Skeletal muscle cell (primary cell): ENCODE measurements at regions not wholly inside any gene's neighbourhood (a gene's known extent, or its start where the extent isn't known, plus 50 kb on each side); places are given as distances from the start of the nearest gene placed in this dataset.
"Not testable (repeated sequence)": the region's sequence is repeated elsewhere in the genome, so short reads cannot be mapped to it uniquely, and the experiment has no call there.

ENCODE experiments used
- DNase-seq: peaks from one replicate; pipeline ENCODE4 v3.0.0-alpha.2; 2010; ENCODE audit warnings: low read depth
- H3K4me3 ChIP-seq: 2 replicates; pipeline ENCODE4 v1.5.1; 2011; ENCODE audit warnings: low read depth, mild to moderate bottlenecking, control low read depth, low read length, moderate library complexity

DNA sequence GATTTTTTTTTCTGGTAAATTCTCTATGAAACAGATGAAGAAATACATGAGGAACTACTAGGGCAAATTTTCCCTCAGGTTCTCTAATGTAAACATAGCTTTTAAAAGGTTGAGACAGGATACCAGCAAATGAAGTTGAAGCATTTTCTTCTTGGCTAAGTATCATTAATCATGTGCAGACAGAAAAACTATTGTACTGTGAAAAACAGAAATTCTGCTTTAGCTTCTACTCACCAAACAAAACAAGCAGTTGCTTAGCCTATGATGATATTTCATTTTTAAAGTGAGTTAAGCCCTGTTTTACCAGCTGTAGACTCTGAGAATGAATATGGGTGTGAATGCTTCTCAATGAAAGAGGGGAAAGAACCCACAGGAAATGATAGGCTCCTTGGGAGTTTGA lies 358.9 kb downstream of the TRAM1L1 start:
- DNase-seq: no peak

DNA sequence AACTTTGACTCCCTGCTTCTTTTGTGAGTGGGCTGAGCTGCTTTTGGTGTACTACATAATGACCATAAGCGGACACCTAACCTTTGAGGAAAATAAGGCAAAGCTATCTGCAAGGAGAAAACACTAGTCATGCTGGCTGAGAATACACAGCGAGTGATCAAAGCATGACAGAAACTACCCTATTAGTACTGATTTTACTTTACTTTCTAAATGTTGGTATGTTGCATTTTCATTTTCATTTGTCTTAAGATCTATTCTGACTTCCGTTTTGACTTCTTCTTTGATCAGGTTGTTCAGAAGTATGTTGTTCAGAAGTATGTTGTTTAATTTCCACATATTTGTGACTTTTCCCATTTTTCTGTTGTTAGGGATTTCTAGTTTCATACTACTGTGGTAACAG lies 361.1 kb downstream of the TRAM1L1 start:
- no peak for DNase-seq

More for the DNA sequence above, 358.9 kb downstream of the TRAM1L1 start:
- no peak overlapping the region for H3K4me3 ChIP-seq

DNA sequence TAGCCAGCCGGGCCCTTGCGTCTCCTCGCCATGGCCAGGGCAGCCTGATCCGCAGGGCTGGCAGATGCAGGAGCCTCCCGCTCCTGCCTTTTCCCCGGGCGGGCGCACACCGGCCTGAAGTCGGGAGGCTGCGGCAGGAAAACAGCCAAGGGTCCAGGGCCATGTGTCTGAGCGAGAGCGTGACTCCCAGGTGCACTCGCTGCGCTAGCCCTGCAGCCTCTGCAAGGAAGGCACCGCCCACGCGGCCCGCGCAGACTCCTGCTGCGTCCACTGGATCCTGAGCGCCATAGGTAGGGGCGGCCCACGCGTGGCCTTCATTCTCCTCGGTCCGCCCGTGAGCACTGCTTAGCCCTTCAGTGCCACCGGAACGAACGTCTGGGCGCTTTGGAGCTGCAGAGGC lies 379.9 kb downstream of the TRAM1L1 start:
- H3K4me3 ChIP-seq: no peak overlapping the region
- DNase-seq: no peak

More for the DNA sequence above, 361.1 kb downstream of the TRAM1L1 start:
- H3K4me3 ChIP-seq: no peak overlapping the region

DNA sequence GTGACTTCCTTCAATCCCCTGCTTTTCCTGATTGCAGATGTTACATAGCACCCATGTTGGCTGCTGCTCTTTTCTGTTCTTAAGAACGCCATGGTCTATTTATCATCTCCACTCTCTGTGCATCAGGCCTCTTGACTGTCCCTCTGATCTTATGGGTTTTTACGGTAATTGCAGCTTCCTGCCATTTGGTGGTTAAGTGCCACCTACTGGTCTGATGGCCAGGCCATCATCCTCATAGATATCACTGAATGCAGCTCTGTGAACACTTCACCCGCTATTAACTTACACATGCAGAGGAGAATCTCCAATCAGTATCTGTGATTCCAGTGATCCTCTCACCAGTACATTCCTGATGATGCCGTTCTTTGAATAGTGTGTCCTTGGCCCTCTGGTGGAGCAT lies 382.4 kb downstream of the TRAM1L1 start:
- DNase-seq: no peak
- no peak overlapping the region for H3K4me3 ChIP-seq

DNA sequence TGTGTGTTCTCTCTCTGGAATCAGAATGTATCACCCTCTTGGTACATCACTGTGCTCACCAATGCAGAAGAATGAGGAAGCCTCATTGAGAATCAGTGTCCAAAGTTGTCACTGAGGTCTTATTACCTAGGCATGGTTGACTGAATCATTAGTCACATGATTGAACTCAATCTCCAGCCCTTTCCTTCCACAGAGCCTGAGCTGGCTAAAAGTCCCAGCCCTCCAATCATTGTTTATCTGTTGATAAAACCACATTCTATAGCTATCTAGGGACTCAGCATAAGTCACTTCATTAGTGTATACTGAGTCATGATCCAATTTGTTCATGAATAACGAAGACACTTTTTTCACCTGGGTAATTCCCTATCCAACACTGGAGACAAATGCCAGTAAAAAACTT lies 396.8 kb downstream of the TRAM1L1 start:
- no peak overlapping the region for H3K4me3 ChIP-seq
- no peak for DNase-seq

DNA sequence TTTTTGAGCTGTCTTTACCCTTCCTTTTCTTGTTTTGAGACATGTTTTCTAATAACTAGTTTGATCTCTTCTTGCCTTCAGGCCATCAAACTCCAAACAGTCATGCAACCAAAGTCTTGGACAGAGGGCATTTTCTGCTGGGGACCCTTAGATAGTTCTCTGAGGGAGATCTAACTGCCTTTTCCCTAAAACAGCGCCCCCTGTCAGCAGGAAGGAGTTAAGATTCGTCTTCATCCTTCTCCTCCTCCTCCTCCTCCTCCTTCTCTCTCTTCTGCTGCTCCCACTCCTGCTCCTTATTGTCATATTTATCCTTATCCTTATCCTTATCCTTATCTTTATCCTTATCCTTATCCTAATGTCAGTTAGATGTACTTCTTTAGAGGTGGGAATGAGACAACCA lies 417.2 kb downstream of the TRAM1L1 start:
- H3K4me3 ChIP-seq: no peak overlapping the region
- DNase-seq: no peak

DNA sequence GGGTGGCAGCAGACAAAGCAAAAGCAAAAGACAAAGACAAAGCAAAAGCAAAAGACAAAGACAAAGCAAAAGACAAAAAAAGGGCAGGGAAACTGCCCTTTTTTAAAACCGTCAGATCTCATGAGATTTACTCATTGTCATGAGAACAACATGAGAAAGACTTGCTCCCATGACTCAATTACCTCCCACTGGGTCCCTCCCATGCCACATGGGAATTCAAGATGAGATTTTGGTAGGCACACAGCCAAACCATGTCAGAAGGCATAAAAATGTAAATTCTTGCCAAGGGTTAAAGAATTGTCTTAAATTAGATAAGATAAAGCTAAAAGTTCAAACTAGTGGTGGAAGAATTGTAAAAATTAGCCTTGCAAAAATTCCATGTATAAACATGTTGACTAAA lies 419.7 kb downstream of the TRAM1L1 start:
- no peak for DNase-seq
- H3K4me3 ChIP-seq: no peak overlapping the region

DNA sequence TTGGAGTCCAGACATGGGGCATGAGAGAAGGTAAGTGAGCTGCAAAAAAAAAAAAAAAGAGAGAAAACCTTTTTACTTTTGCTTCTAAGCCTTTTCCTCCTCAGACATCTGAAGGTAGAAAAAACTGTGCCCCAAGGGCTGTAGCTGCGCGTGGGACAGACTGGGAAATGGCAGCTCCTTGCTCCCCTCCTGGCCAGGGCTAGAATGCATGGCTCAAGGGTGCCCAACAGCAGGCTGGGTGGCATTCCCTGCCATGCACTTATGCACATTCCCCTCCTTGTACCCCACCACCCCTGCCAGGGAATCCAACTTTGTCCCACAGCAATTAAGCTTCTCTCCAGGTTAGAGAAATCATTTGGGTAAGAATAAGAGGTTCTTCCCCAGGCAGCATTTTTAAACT lies 421.2 kb downstream of the TRAM1L1 start:
- no peak for DNase-seq
- H3K4me3 ChIP-seq: no peak overlapping the region

DNA sequence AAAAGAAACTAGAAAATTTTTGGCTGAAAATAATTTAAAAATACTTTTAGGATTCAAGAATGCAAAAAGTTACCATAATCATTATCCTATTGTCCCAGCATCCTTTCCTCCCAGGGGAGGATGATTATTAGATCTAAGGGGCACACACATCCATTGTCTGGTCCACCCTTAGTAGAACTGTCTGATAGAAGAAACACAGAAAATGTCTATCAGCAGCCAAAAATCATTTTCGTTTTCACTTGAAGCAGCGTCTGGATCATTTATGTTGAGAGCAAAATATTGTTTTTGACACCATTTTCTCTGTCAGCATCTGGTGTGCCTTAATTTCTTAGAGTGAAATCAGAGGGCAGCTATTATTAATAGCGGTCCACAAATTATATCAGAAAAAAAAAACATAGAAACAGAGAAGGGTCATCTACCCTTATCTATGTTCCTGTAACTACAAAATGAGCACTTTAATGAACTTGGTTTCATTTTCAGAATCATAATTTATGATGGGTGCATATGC lies 446.3 kb downstream of the TRAM1L1 start:
- no peak for DNase-seq
- no peak overlapping the region for H3K4me3 ChIP-seq

DNA sequence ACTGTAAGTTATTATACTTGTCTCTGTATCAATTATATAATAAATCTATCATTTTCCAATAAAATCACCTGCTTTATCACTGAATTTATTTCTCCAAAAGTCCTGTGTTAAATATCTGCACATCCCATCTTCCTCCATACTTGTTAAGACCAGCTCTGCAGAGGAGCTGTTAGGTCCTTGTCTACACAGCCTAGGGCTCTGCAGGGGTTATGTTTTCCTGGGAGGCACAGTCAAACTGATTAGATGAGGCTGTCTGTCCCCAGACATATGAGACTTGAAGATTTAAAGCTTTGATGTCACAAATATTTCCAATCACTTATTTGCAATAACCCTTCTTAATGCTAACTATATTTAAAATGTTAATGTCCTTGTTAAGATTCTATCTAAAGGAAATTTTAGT lies 446.8 kb downstream of the TRAM1L1 start:
- H3K4me3 ChIP-seq: no peak overlapping the region
- no peak for DNase-seq

DNA sequence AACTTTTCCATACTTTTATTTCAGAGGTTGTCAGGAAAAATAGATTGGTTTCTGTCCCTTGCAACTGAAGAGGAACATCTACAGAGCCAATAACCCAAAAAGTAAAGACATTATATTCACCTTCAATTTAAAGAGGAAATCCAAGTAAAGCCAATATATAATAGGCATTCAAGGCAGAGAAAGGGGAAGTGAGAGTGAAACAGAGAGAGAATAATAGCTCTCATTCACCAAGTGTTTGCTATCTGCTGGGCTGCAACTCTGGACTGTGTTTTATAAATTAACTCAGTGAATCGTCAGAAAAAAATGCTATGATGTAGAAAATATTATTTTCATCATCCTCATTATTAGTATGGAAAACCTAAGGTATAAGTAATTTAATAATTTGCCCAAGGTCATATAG lies 448.5 kb downstream of the TRAM1L1 start:
- no peak overlapping the region for H3K4me3 ChIP-seq
- no peak for DNase-seq

DNA sequence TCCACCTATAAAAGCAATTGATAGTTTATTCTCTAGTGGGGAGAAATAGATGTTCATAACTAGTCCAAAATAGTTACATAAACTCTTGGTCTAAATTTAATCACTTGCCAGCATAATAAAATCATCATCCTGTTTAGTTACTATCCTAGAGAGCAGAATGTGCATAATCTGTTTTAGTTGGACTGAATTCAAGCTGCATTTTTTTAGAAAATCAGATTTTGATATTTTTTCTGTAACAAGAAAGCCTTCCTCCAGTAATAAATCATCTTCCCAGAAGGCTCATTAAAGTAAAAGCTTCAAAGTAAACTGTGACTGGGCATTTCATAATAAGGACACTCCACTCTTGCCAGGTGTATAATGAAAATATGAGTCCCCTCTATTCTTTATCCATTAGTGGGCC lies 453.1 kb downstream of the TRAM1L1 start:
- no peak for DNase-seq
- H3K4me3 ChIP-seq: no peak overlapping the region

DNA sequence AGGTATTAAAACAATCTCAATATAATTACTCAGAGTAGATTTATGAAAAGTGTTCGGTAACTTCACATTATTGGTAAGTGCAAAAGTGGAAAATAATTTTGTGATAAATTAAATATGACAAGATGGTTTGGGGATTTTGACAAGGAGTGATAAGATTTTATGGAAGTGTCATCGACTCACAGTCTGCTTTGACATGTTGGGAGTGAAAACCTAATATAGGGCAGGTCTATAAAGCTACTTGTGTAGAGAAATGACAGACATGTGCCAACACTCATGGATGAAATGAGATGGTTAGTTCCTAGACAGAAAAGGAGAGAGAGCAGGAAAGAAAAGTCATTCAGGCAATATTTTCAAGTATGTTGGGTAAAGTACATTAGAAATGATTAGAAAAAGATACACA lies 456.8 kb downstream of the TRAM1L1 start:
- no peak for DNase-seq
- no peak overlapping the region for H3K4me3 ChIP-seq

DNA sequence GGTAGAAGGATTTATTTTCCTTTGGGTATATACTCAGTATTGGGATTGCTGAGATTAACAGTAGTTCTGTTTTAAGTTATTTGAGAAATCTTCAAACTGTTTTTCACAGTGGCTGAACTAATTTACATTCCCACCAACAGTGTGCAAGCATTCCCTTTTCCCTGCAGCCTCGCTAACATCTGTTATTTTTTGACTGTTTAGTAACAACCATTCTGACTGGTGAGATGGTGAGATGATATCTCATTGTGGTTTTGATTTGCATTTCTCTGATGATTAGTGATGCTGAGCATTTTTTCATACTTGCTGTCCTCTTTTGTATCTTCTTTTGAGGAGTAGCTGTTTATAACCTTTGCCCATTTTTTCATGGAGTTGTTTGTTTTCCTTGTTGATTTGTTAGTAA lies 457.8 kb downstream of the TRAM1L1 start:
- no peak for DNase-seq
- no peak overlapping the region for H3K4me3 ChIP-seq

DNA sequence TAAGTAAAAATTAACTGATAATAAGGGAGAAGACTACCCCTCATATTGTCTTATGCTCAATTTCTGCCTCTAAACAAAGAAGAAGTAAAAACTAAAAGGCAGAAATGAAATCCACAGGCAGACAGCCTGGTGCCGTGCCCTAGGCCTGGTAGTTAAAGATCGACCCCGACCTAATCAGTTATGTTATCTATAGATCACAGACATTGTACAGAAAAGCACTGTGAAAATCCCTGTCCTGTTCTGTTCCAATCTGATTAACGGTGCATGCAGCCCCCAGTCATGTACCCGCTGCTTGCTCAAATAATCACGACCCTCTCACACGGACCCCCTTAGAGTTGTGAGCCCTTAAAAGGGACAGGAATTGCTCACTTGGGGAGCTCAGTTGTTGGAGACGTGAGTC lies 465.9 kb downstream of the TRAM1L1 start:
- not testable (repeated sequence) for DNase-seq, H3K4me3 ChIP-seq

DNA sequence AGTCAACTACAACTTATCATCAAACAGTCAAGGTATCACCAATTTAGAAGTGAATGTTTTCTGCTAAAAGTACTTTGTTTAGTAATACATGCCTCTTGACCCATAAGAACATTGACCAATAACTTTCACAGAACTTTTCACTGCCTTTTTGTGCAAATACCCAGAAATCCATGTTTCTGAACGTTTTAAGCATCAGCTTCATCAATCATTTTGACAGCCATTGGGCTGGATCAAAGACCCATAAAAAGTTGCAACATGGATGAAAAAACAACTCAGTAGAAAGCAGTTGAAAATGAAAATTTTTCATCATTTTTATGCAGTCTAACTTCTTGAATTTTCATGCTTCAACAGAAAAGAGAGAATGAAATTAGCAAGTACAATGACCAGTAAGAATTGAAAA lies 466.7 kb downstream of the TRAM1L1 start:
- no peak for DNase-seq
- no peak overlapping the region for H3K4me3 ChIP-seq

DNA sequence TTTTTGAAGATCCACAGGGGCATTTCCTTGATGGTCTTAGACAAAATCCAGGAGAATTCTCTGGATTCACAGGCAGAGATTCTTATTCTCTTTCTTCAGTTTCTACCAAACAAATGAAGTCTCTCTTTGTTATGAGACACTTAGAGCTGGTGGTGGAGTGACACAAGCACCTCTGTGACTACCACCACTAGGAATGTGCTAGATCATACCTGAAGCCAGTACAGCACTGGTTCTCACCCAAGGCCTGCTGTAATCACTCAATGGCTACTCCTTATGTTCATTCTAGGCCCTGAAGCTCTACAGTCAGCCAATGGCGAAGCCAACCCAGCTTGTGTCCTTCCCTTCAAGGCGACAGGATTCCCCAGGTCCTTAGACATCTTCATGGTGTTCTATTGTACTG lies 482.3 kb downstream of the TRAM1L1 start:
- DNase-seq: no peak
- H3K4me3 ChIP-seq: no peak overlapping the region

DNA sequence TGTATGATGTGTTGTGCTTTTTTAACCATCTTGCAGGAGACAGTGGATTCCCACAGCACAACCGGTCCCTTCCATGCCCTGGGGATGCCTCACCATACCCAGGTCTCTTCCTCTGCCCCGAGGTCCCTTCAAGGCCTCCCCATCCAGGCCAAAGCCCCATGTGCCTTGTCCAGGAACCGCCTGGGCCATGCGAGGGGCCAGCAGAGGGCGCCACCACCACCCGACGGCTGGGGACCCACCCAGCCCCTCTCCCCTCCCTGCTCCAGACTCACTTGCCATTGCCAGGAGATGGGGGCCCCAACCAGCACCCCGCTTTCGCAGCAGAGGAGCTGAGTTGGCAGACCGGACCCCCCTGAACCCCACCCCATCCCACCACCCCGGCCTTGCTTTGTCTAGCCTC lies 485.5 kb downstream of the TRAM1L1 start:
- no peak overlapping the region for H3K4me3 ChIP-seq
- DNase-seq: no peak

DNA sequence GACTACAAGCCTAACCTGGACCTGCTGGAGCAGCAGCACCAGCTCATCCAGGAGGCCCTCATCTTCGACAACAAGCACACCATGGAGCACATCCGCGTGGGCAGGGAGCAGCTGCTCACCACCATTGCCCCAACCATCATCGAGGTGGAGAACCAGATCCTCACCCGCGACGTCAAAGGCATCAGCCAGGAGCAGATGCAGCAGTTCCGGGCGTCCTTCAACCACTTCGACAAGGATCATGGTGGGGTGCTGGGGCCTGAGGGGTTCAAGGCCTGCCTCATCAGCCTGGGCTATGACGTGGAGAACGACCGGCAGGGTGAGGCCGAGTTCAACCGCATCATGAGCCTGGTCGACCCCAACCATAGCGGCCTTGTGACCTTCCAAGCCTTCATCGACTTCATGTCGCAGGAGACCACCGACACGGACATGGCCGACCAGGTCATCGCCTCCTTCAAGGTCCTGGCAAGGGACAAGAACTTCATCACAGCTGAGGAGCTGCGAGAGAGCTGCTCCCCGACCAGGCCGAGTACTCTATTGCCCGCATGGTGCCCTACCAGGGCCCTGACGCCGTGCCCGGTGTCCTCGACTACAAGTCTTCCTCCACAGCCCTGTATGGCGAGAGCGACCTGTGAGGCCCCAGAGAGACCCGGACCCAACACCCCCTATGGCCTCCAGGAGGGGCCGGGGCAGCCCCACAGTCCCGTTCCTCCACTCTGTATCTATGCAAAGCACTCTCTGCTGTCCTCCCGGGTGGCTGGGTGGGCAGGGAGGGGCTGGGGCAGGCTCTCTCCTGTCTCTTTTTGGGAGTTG lies 486.2 kb downstream of the TRAM1L1 start:
- no peak for DNase-seq
- H3K4me3 ChIP-seq: no peak overlapping the region

DNA sequence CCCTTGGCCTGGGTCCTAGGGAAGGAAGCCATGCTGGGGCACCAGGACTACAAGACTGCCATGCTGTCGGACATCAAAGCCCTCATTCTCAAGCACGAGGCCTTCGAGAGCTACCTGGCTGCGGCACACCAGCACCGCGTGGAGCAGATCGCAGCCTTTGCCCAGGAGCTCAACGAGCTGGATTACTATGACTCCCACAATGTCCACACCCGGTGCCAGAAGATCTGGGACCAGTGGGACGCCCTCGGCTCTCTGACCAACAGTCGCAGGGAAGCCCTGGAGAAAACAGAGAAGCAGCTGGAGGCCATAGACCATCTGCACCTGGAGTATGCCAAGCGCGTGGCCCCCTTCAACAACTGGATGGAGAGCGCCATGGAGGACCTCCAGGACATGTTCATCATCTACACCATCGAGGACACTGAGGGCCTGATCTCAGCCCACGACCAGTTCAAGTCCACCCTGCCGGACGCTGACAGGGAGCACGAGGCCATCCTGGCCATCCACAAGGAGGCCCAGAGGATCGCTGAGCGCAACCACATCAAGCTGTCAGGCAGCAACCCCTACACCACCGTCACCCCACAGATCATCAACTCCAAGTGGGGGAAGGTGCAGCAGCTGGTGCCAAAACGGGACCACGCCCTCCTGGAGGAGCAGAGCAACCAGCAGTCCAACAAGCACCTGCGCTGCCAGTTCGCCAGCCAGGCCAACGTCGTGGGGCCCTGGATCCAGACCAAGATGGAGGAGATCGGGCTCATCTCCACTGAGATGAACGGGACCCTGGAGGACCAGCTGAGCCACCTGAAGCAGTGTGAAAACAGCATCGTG lies 487.0 kb downstream of the TRAM1L1 start:
- DNase-seq: no peak
- H3K4me3 ChIP-seq: no peak overlapping the region

DNA sequence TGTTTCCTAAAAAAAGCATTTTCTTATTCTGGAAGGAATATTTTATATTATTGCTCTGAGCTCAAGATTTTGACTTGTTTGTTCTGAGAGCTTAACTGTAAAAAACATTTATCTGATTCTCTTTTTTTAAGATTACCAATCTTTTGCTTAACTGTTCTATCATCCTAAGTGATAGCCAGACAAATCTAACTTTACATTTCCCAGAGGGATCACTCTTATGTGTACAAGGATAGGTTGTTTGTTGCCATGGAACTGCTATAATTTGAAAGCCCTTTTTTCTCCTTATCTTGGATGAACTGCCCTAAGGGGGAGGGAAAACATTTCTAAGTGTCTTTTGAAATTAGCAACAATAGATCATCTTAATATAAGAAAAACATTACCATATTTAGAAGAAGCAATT lies 494.7 kb downstream of the TRAM1L1 start:
- no peak for DNase-seq
- H3K4me3 ChIP-seq: no peak overlapping the region
